SK-N-SH treated with all-trans-retinoic acid at 6 μM for 48 hours (cell line): ENCODE measurements at regions not wholly inside any gene's neighbourhood (a gene's known extent, or its start where the extent isn't known, plus 50 kb on each side); places are given as distances from the start of the nearest gene placed in this dataset.

Experiments used
- CSDC2 ChIP-seq: fragments of 250-450 bp; sonication (Bioruptor Pico); IDR thresholded peaks from 2 replicates; pipeline ENCODE4 v1.5.0; 2020; ENCODE audit warnings: mild to moderate bottlenecking, moderate library complexity
- ZC3H10 ChIP-seq: fragments of 250-450 bp; sonication (Bioruptor Pico); IDR thresholded peaks from 2 replicates; pipeline ENCODE4 v1.5.1; 2021; ENCODE audit warnings: mild to moderate bottlenecking, moderate library complexity
- ZFP30 ChIP-seq: fragments of 450-650 bp; formaldehyde crosslinking; IDR thresholded peaks from 2 replicates; pipeline ENCODE4 v1.5.0; 2022; ENCODE audit warnings: mild to moderate bottlenecking, moderate library complexity
- TF ChIP-seq, protein P1 (sequence below): fragments of 250-450 bp; sonication (Bioruptor Pico); IDR thresholded peaks from 2 replicates; pipeline ENCODE4 v1.8.0; 2020; ENCODE audit warnings: mild to moderate bottlenecking, moderate library complexity, borderline replicate concordance
- TF ChIP-seq, protein P2 (sequence below): fragments of 250-450 bp; sonication (Bioruptor Pico); IDR thresholded peaks from 2 replicates; pipeline ENCODE4 v1.5.1; 2020; ENCODE audit warnings: low read depth, mild to moderate bottlenecking, moderate library complexity

DNA sequence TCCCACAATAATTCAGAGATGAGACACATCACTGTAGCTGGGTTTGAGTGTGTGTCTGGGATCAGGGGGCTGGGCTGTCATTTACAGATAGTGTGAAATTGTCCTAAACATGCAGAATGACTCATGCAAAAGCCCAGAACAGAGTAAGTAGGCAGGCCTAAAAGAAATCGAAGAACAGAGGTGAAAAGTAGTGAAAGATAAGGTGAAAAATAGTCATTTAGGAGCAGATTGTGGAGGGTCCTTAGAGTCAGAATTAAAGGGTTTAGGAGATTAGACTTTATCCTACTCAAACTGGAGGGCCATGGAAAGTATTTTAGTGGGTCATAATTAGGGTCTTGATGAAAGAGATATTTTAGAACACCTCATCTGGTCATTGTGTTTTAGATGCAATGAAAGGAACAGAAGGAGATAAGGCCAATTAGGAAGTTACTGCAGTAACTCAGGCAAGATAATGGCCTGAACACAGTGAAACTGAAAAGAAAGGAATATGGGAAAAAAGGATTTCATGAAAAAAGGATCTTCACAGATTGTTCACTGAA, 58.3 kb upstream of the NEBL start:
- TF ChIP-seq, protein P1, sequence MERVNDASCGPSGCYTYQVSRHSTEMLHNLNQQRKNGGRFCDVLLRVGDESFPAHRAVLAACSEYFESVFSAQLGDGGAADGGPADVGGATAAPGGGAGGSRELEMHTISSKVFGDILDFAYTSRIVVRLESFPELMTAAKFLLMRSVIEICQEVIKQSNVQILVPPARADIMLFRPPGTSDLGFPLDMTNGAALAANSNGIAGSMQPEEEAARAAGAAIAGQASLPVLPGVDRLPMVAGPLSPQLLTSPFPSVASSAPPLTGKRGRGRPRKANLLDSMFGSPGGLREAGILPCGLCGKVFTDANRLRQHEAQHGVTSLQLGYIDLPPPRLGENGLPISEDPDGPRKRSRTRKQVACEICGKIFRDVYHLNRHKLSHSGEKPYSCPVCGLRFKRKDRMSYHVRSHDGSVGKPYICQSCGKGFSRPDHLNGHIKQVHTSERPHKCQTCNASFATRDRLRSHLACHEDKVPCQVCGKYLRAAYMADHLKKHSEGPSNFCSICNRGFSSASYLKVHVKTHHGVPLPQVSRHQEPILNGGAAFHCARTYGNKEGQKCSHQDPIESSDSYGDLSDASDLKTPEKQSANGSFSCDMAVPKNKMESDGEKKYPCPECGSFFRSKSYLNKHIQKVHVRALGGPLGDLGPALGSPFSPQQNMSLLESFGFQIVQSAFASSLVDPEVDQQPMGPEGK (CRISPR knock-in tag), result no peak
- TF ChIP-seq, protein P2, sequence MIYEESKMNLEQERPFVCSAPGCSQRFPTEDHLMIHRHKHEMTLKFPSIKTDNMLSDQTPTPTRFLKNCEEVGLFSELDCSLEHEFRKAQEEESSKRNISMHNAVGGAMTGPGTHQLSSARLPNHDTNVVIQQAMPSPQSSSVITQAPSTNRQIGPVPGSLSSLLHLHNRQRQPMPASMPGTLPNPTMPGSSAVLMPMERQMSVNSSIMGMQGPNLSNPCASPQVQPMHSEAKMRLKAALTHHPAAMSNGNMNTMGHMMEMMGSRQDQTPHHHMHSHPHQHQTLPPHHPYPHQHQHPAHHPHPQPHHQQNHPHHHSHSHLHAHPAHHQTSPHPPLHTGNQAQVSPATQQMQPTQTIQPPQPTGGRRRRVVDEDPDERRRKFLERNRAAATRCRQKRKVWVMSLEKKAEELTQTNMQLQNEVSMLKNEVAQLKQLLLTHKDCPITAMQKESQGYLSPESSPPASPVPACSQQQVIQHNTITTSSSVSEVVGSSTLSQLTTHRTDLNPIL (CRISPR knock-in tag), result no peak
- TF ChIP-seq ZC3H10 (CRISPR knock-in tag) (no peak), ZFP30 (CRISPR knock-in tag) (no peak), CSDC2 (CRISPR knock-in tag) (no peak)
